ENCODE measurements at regions not wholly inside any gene's neighbourhood (a gene's known extent, or its start where the extent isn't known, plus 50 kb on each side); places are given as distances from the start of the nearest gene placed in this dataset.

DNA sequence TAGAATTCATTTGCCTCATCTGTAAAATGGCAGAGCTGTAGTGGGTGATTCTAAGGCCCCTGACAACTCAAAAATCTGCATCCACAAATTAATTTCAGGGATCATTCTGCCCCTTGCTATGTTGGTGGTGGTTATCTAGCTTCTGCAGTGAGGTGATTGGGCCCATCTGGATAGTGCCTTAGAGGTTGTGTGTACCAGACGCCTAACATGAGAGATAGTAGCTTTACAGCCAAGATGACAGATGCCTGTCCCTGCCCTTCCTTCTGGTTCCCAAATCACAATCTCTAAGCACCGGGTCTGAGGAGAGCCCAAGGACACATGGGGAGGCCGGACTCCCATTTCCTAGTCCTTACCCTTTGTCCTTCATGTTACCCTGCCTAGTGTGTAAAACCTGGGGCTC is 51.1 kb upstream of the TNP1 start:
- TF ChIP-seq, protein P1, sequence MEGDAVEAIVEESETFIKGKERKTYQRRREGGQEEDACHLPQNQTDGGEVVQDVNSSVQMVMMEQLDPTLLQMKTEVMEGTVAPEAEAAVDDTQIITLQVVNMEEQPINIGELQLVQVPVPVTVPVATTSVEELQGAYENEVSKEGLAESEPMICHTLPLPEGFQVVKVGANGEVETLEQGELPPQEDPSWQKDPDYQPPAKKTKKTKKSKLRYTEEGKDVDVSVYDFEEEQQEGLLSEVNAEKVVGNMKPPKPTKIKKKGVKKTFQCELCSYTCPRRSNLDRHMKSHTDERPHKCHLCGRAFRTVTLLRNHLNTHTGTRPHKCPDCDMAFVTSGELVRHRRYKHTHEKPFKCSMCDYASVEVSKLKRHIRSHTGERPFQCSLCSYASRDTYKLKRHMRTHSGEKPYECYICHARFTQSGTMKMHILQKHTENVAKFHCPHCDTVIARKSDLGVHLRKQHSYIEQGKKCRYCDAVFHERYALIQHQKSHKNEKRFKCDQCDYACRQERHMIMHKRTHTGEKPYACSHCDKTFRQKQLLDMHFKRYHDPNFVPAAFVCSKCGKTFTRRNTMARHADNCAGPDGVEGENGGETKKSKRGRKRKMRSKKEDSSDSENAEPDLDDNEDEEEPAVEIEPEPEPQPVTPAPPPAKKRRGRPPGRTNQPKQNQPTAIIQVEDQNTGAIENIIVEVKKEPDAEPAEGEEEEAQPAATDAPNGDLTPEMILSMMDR (IDR thresholded peaks at IDR 0.05) = no peak
- TF ChIP-seq POLR2A (IDR thresholded peaks at IDR 0.05) = no peak

All from body of pancreas (tissue), 4 donors.